Suprapubic skin (tissue), 4 donors: ENCODE measurements at regions not wholly inside any gene's neighbourhood (a gene's known extent, or its start where the extent isn't known, plus 50 kb on each side); places are given as distances from the start of the nearest gene placed in this dataset.

Experiments used
- DNase-seq, 2 donors: peaks; one replicate each; pipeline ENCODE4 v3.0.0-alpha.2; 2019; ENCODE audit warnings: low spot score in 2 of 2
- H3K27ac ChIP-seq: fragments of 200-600 bp; sonication (generic); one replicate; pipeline ENCODE4 v1.5.1; 2019
- H3K27me3 ChIP-seq: fragments of 200-600 bp; sonication (generic); one replicate; pipeline ENCODE4 v1.5.1; 2019
- H3K36me3 ChIP-seq: fragments of 200-600 bp; sonication (generic); one replicate; pipeline ENCODE4 v1.5.1; 2019
- H3K4me1 ChIP-seq: fragments of 200-600 bp; sonication (generic); one replicate; pipeline ENCODE4 v1.5.1; 2019
- H3K4me3 ChIP-seq: fragments of 200-600 bp; sonication (generic); one replicate; pipeline ENCODE4 v1.5.1; 2019; ENCODE audit warnings: mild to moderate bottlenecking
- H3K9me3 ChIP-seq: fragments of 200-600 bp; sonication (generic); one replicate; pipeline ENCODE4 v1.5.1; 2019
- CTCF ChIP-seq, 2 donors: fragments of 200-600 bp in 1 of 2; fragments of 450-650 bp in 1 of 2; sonication (generic) in 1 of 2; IDR thresholded peaks; one replicate each; pipeline ENCODE4 v1.5.1; 2016 to 2019; ENCODE audit warnings: antibody characterized with exemption in 2 of 2, mild to moderate bottlenecking in 1 of 2, moderate library complexity in 1 of 2
- EP300 ChIP-seq: sonication (generic); formaldehyde crosslinking; IDR thresholded peaks from one replicate; pipeline ENCODE4 v1.6.1; 2017; ENCODE audit warnings: antibody characterized with exemption
- POLR2A ChIP-seq, 2 donors: fragments of 450-650 bp; IDR thresholded peaks; one replicate each; pipeline ENCODE4 v1.6.1; 2017; ENCODE audit warnings: antibody characterized with exemption in 2 of 2, mild to moderate bottlenecking in 2 of 2, moderate library complexity in 2 of 2
- POLR2AphosphoS5 ChIP-seq, 3 donors: sonication (generic); formaldehyde crosslinking; IDR thresholded peaks; one replicate each; pipeline ENCODE4 v1.6.1; 2017; ENCODE audit warnings: antibody characterized with exemption in 3 of 3
- WGBS: methylation state at CpG from one replicate; pipeline ENCODE4 v1.1.5; 2018; 5-methylcytosine and 5-hydroxymethylcytosine counted together

DNA sequence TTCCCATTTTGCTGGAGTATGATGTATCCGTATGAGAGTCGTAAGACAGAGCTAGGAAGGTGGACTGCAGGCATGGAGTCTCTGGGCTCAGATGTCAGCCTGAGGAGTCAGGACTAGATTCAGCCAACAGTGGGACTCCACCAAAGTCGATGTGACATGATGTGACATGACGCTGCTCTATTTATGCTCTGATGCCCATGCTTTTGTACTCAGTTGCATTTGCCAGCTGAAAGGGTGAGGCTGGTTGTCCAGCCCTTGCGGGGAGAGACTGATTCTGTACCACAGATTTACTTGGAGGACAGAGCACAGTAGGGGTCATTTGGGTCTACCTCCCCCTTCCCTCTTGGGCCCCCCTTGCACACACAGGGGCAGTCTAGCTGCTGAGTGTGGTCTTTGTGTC is 88.5 kb upstream of the ATG10 start:
- DNase-seq: no peak
- no peak overlapping the region for H3K4me3 ChIP-seq
- 80% methylated on average over 5 of the region's 5 CpGs for WGBS
- no peaks in the 10 kb centered on the region for H3K4me1 ChIP-seq
- H3K27ac ChIP-seq: no peak overlapping the region
- no peak for TF ChIP-seq POLR2AphosphoS5 (IDR thresholded peaks at IDR 0.05)
- TF ChIP-seq EP300: no peak
- no peak for TF ChIP-seq CTCF (IDR thresholded peaks at IDR 0.05)
- no peak for TF ChIP-seq POLR2A (IDR thresholded peaks at IDR 0.05)
- H3K27me3 ChIP-seq: no peaks in the 10 kb centered on the region
- H3K36me3 ChIP-seq: no peaks in the 10 kb centered on the region
- H3K9me3 ChIP-seq: no peaks in the 10 kb centered on the region

DNA sequence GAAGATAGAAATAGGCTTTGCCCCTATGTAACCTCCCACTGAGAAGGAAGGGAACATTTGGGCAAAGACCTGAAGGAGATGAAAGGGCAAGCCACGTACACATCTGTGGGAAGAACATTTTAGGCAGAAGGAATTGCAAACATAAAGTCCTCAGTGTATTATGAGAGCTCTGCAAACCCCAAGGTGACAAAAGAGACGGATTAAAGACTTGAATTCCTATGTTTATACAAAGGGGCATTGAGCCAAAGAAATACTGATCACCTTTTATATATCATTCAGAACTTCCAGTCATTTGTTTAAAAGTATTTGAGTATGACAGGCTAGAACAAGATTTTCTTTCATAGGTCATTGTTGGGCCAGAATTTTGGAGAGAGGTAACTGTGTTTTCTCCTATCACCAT is 90.2 kb upstream of the ATG10 start:
- 43% methylated on average over 2 of the region's 2 CpGs for WGBS
- TF ChIP-seq POLR2AphosphoS5 (IDR thresholded peaks at IDR 0.05) (no peak), EP300 (no peak), CTCF (IDR thresholded peaks at IDR 0.05) (no peak), POLR2A (IDR thresholded peaks at IDR 0.05) (no peak)
- Histone ChIP-seq H3K4me3 (no peak overlapping the region), H3K27me3 (no peaks in the 10 kb centered on the region), H3K4me1 (no peaks in the 10 kb centered on the region), H3K9me3 (no peaks in the 10 kb centered on the region), H3K36me3 (no peaks in the 10 kb centered on the region), H3K27ac (no peak overlapping the region)
- DNase-seq: no peak

GRCh38 chr5:81879936-81880335 is 91.9 kb upstream of the ATG10 start:
- Histone ChIP-seq H3K27ac (no peak overlapping the region), H3K4me3 (no peak overlapping the region), H3K27me3 (no peaks in the 10 kb centered on the region), H3K9me3 (no peaks in the 10 kb centered on the region), H3K36me3 (no peaks in the 10 kb centered on the region), H3K4me1 (no peaks in the 10 kb centered on the region)
- WGBS: 84% methylated on average over 3 of the region's 3 CpGs
- DNase-seq: no peak
- TF ChIP-seq CTCF (IDR thresholded peaks at IDR 0.05): no peak
- no peak for TF ChIP-seq POLR2A (IDR thresholded peaks at IDR 0.05)
- TF ChIP-seq EP300: no peak
- TF ChIP-seq POLR2AphosphoS5 (IDR thresholded peaks at IDR 0.05): no peak

- no peak overlapping the region for H3K27ac ChIP-seq
- no peaks in the 10 kb centered on the region for H3K36me3 ChIP-seq
- no peaks in the 10 kb centered on the region for H3K9me3 ChIP-seq
- TF ChIP-seq POLR2A (IDR thresholded peaks at IDR 0.05): no peak
- no peak for TF ChIP-seq POLR2AphosphoS5 (IDR thresholded peaks at IDR 0.05)
- TF ChIP-seq CTCF (IDR thresholded peaks at IDR 0.05): no peak
- TF ChIP-seq EP300: no peak
- no peak for DNase-seq
- no peaks in the 10 kb centered on the region for H3K27me3 ChIP-seq
- H3K4me3 ChIP-seq: no peak overlapping the region
- no peaks in the 10 kb centered on the region for H3K4me1 ChIP-seq
Measured at GRCh38 chr5:81878333-81878732, 93.5 kb upstream of the ATG10 start.

- Histone ChIP-seq H3K27ac (no peak overlapping the region), H3K4me3 (no peak overlapping the region), H3K27me3 (no peaks in the 10 kb centered on the region), H3K36me3 (no peaks in the 10 kb centered on the region), H3K9me3 (no peaks in the 10 kb centered on the region), H3K4me1 (no peaks in the 10 kb centered on the region)
- DNase-seq: no peak
- 80% methylated on average over 3 of the region's 3 CpGs for WGBS
- TF ChIP-seq POLR2A (IDR thresholded peaks at IDR 0.05) (no peak), EP300 (no peak), POLR2AphosphoS5 (IDR thresholded peaks at IDR 0.05) (no peak), CTCF (IDR thresholded peaks at IDR 0.05) (no peak)
Measured at GRCh38 chr5:81866994-81867393, 104.8 kb upstream of the ATG10 start.
